ENCODE measurements at regions not wholly inside any gene's neighbourhood (a gene's known extent, or its start where the extent isn't known, plus 50 kb on each side); places are given as distances from the start of the nearest gene placed in this dataset.

DNA sequence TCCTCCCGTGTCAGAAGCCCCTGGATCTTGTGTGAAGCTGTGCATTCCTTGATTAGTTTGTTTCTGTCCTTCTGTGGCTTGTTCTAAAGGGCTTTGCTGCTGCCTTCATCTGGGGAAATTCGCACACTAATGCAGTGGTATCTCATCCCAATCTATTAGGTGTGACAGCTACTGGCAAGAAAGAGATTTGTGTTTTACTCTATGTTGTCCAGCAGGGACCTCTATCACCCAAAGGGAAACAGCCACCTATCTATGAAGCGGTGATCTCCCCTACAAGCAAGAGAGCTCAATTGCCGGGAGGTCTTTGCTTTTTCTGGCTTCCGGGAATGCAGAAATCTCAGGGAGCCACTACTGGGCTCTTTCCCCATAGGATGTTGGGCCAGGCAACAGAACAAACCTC is 151.8 kb downstream of the NRN1 start (continued):
- TF ChIP-seq CBFB (CRISPR knock-in tag; IDR thresholded peaks at IDR 0.05; ENCODE audit: low read depth) = no peak
- TF ChIP-seq ELF4 (CRISPR knock-in tag; IDR thresholded peaks at IDR 0.05; ENCODE audit: low read depth) = no peak
- TF ChIP-seq, protein P1, sequence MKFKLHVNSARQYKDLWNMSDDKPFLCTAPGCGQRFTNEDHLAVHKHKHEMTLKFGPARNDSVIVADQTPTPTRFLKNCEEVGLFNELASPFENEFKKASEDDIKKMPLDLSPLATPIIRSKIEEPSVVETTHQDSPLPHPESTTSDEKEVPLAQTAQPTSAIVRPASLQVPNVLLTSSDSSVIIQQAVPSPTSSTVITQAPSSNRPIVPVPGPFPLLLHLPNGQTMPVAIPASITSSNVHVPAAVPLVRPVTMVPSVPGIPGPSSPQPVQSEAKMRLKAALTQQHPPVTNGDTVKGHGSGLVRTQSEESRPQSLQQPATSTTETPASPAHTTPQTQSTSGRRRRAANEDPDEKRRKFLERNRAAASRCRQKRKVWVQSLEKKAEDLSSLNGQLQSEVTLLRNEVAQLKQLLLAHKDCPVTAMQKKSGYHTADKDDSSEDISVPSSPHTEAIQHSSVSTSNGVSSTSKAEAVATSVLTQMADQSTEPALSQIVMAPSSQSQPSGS (CRISPR knock-in tag; IDR thresholded peaks at IDR 0.05; ENCODE audit: borderline replicate concordance, low read depth) = no peak
- no peak for TF ChIP-seq MXD4 (CRISPR knock-in tag; IDR thresholded peaks at IDR 0.05; ENCODE audit: borderline replicate concordance)
- no peak for TF ChIP-seq RELA (CRISPR knock-in tag; IDR thresholded peaks at IDR 0.05; ENCODE audit: borderline replicate concordance)
- TF ChIP-seq NFE2L1 (CRISPR knock-in tag; IDR thresholded peaks at IDR 0.05) = no peak
- TF ChIP-seq STAT6 (CRISPR knock-in tag; conservative IDR thresholded peaks at IDR 0.05; ENCODE audit: low read depth) = no peak
- no peak for TF ChIP-seq EMX1 (CRISPR knock-in tag; IDR thresholded peaks at IDR 0.05)
- no peak for TF ChIP-seq RORB (CRISPR knock-in tag; IDR thresholded peaks at IDR 0.05)

GRCh38 chr6:5851261-5851757 is 155.4 kb downstream of the NRN1 start:
- Mint-ChIP-seq H3K4me1 (peaks cover 28% of the 10 kb centered on the region), H3K27ac (no peak overlapping the region), H3K9me3 (0 out of 2 replicates have a peak, but pooled peaks cover 4% of the 10 kb centered on the region), H3K36me3 (no peaks in the 10 kb centered on the region; the same call in 1 of the 2 replicates), H3K4me3 (peak overlapping the region; percentile 64), H3K27me3 (ENCODE audit: low read depth) (peaks cover 94% of the 10 kb centered on the region)
- ChIA-PET POLR2A (interaction anchor here (0.7 kb wide), 2 partner anchors 696 to 1391 kb away, joined by 3 to 4 read pairs; no protein-coding TSS in a partner anchor), CTCF (interaction anchor here (0.6 to 2.2 kb wide), 3 partner anchors 280 to 382 kb away, joined by 3 to 10 read pairs (median 4); no protein-coding TSS in a partner anchor)
- ATAC-seq (peak; percentile 84), DNase-seq (ENCODE audit: low spot score) (peak; percentile 80)
- peak; percentile 46; the same call in 1 of the 2 replicates for TF ChIP-seq MYBL2 (CRISPR knock-in tag; IDR thresholded peaks at IDR 0.05)
- no peak for TF ChIP-seq JUN (CRISPR knock-in tag; IDR thresholded peaks at IDR 0.05)
- TF ChIP-seq FOXP1 (CRISPR knock-in tag; IDR thresholded peaks at IDR 0.05; ENCODE audit: borderline replicate concordance) = peak; percentile 62; the same call in 1 of the 2 replicates
- TF ChIP-seq ZBTB43 (CRISPR knock-in tag; IDR thresholded peaks at IDR 0.05) = no peak
- TF ChIP-seq MAX (CRISPR knock-in tag; IDR thresholded peaks at IDR 0.05) = peak; percentile 87
- TF ChIP-seq GTF2I (CRISPR knock-in tag; conservative IDR thresholded peaks at IDR 0.05) = no peak
- TF ChIP-seq, protein P2, sequence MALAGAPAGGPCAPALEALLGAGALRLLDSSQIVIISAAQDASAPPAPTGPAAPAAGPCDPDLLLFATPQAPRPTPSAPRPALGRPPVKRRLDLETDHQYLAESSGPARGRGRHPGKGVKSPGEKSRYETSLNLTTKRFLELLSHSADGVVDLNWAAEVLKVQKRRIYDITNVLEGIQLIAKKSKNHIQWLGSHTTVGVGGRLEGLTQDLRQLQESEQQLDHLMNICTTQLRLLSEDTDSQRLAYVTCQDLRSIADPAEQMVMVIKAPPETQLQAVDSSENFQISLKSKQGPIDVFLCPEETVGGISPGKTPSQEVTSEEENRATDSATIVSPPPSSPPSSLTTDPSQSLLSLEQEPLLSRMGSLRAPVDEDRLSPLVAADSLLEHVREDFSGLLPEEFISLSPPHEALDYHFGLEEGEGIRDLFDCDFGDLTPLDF (CRISPR knock-in tag; IDR thresholded peaks at IDR 0.05) = no peak
- TF ChIP-seq EMX1 (CRISPR knock-in tag; IDR thresholded peaks at IDR 0.05) = no peak
- TF ChIP-seq NFYB (CRISPR knock-in tag; conservative IDR thresholded peaks at IDR 0.05; ENCODE audit: low read depth) = peak; percentile 61
- 0 out of 2 replicates have a peak, but pooled peaks have one; percentile 35 for TF ChIP-seq ZNF219 (CRISPR knock-in tag; IDR thresholded peaks at IDR 0.05; ENCODE audit: borderline replicate concordance)
- no peak for TF ChIP-seq ATF3 (CRISPR knock-in tag; conservative IDR thresholded peaks at IDR 0.05)
- TF ChIP-seq IRF1 (CRISPR knock-in tag; IDR thresholded peaks at IDR 0.05) = peak; percentile 44; the same call in 1 of the 2 replicates
- TF ChIP-seq, protein P3, sequence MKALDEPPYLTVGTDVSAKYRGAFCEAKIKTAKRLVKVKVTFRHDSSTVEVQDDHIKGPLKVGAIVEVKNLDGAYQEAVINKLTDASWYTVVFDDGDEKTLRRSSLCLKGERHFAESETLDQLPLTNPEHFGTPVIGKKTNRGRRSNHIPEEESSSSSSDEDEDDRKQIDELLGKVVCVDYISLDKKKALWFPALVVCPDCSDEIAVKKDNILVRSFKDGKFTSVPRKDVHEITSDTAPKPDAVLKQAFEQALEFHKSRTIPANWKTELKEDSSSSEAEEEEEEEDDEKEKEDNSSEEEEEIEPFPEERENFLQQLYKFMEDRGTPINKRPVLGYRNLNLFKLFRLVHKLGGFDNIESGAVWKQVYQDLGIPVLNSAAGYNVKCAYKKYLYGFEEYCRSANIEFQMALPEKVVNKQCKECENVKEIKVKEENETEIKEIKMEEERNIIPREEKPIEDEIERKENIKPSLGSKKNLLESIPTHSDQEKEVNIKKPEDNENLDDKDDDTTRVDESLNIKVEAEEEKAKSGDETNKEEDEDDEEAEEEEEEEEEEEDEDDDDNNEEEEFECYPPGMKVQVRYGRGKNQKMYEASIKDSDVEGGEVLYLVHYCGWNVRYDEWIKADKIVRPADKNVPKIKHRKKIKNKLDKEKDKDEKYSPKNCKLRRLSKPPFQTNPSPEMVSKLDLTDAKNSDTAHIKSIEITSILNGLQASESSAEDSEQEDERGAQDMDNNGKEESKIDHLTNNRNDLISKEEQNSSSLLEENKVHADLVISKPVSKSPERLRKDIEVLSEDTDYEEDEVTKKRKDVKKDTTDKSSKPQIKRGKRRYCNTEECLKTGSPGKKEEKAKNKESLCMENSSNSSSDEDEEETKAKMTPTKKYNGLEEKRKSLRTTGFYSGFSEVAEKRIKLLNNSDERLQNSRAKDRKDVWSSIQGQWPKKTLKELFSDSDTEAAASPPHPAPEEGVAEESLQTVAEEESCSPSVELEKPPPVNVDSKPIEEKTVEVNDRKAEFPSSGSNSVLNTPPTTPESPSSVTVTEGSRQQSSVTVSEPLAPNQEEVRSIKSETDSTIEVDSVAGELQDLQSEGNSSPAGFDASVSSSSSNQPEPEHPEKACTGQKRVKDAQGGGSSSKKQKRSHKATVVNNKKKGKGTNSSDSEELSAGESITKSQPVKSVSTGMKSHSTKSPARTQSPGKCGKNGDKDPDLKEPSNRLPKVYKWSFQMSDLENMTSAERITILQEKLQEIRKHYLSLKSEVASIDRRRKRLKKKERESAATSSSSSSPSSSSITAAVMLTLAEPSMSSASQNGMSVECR (CRISPR knock-in tag; IDR thresholded peaks at IDR 0.05; ENCODE audit: borderline replicate concordance) = peak; percentile 32; the same call in 1 of the 2 replicates
- no peak for TF ChIP-seq ZSCAN18 (CRISPR knock-in tag; IDR thresholded peaks at IDR 0.05)

All from WTC11 (cell line).